ENCODE measurements at regions not wholly inside any gene's neighbourhood (a gene's known extent, or its start where the extent isn't known, plus 50 kb on each side); places are given as distances from the start of the nearest gene placed in this dataset.
A peak's percentile ranks its signal among the peaks of the same experiment; 100 is the strongest.

- intact Hi-C loops (cut with micrococcal nuclease): loop anchor here (5.0 kb wide), 1 partner anchor 82 kb away; no protein-coding TSS in a partner anchor
- no peak for DNase-seq
- H3K9me2 ChIP-seq (replicated peaks; ENCODE audit: low read length): no peaks in the 10 kb centered on the region
- H3F3A ChIP-seq (ENCODE audit: low read length, unreplicated experiment): no peaks in the 10 kb centered on the region
- H4K20me1 ChIP-seq (ENCODE audit: low read length): no peaks in the 10 kb centered on the region
- H3K36me3 ChIP-seq (ENCODE audit: low read depth, low read length): no peaks in the 10 kb centered on the region
- no peak overlapping the region for H3K9ac ChIP-seq (ENCODE audit: low read length)
- no peaks in the 10 kb centered on the region for H3K79me2 ChIP-seq (ENCODE audit: low read length)
- CTCF ChIA-PET: interaction anchor here (0.6 kb wide), 1 partner anchor 36 kb away, joined by 3 read pairs; no protein-coding TSS in a partner anchor
- H3K4me3 ChIP-seq (ENCODE audit: low read length): no peak overlapping the region
- no TSS peak for BruUV-seq (replicated peaks)
- H3K27ac ChIP-seq (ENCODE audit: low read length): no peak overlapping the region
- no peaks in the 10 kb centered on the region for H3K4me1 ChIP-seq (ENCODE audit: insufficient read depth, low read length)
- no peaks in the 10 kb centered on the region for H3K9me3 ChIP-seq (ENCODE audit: low read length)
- H3K27me3 ChIP-seq (ENCODE audit: low read length): no peaks in the 10 kb centered on the region
- peak; percentile 76 for ATAC-seq
- H3K4me2 ChIP-seq (ENCODE audit: low read length): no peak overlapping the region
- POLR2A ChIA-PET (ENCODE audit: unreplicated experiment): no interaction called here
- TF ChIP-seq EZH2 (IDR thresholded peaks at IDR 0.05; ENCODE audit: low read length, unreplicated experiment): no peak
- no peak for TF ChIP-seq CTCF (conservative IDR thresholded peaks at IDR 0.05; ENCODE audit: low read depth, low read length)
- TF ChIP-seq EZH2phosphoT487 (IDR thresholded peaks at IDR 0.05; ENCODE audit: borderline replicate concordance, low read length): no peak
- H2AFZ ChIP-seq (ENCODE audit: low read length): no peak overlapping the region
These were observed 113.2 kb downstream of the SOX9 start for GRCh38 chr17:72233986-72234385.

GRCh38 chr17:72234985-72235384 is 114.2 kb downstream of the SOX9 start:
- no peak for DNase-seq
- H3K27me3 ChIP-seq (ENCODE audit: low read length): no peaks in the 10 kb centered on the region
- H3K36me3 ChIP-seq (ENCODE audit: low read depth, low read length): no peaks in the 10 kb centered on the region
- no peaks in the 10 kb centered on the region for H4K20me1 ChIP-seq (ENCODE audit: low read length)
- intact Hi-C loops (cut with micrococcal nuclease): loop anchor here (5.0 kb wide), 1 partner anchor 83 kb away; no protein-coding TSS in a partner anchor
- ATAC-seq: no peak
- no peaks in the 10 kb centered on the region for H3K79me2 ChIP-seq (ENCODE audit: low read length)
- no peaks in the 10 kb centered on the region for H3F3A ChIP-seq (ENCODE audit: low read length, unreplicated experiment)
- H2AFZ ChIP-seq (ENCODE audit: low read length): no peak overlapping the region
- no peak overlapping the region for H3K27ac ChIP-seq (ENCODE audit: low read length)
- no peak overlapping the region for H3K4me2 ChIP-seq (ENCODE audit: low read length)
- no peaks in the 10 kb centered on the region for H3K4me1 ChIP-seq (ENCODE audit: insufficient read depth, low read length)
- H3K9me3 ChIP-seq (ENCODE audit: low read length): no peaks in the 10 kb centered on the region
- ChIA-PET POLR2A (ENCODE audit: unreplicated experiment) (no interaction called here), CTCF (no interaction called here)
- no peak overlapping the region for H3K9ac ChIP-seq (ENCODE audit: low read length)
- BruUV-seq (replicated peaks): no TSS peak
- no peak for TF ChIP-seq CTCF (conservative IDR thresholded peaks at IDR 0.05; ENCODE audit: low read depth, low read length)
- TF ChIP-seq EZH2phosphoT487 (IDR thresholded peaks at IDR 0.05; ENCODE audit: borderline replicate concordance, low read length): no peak
- TF ChIP-seq EZH2 (IDR thresholded peaks at IDR 0.05; ENCODE audit: low read length, unreplicated experiment): no peak
- H3K9me2 ChIP-seq (replicated peaks; ENCODE audit: low read length): no peaks in the 10 kb centered on the region
- no peak overlapping the region for H3K4me3 ChIP-seq (ENCODE audit: low read length)

GRCh38 chr17:72236980-72237633 is 116.3 kb downstream of the SOX9 start:
- DNase-seq (no peak), ATAC-seq (no peak)
- BruUV-seq (replicated peaks): no TSS peak
- Histone ChIP-seq H3K79me2 (ENCODE audit: low read length) (no peaks in the 10 kb centered on the region), H3K9me3 (ENCODE audit: low read length) (no peaks in the 10 kb centered on the region), H3K9ac (ENCODE audit: low read length) (no peak overlapping the region), H3K9me2 (replicated peaks; ENCODE audit: low read length) (no peaks in the 10 kb centered on the region), H3K4me3 (ENCODE audit: low read length) (no peak overlapping the region), H2AFZ (ENCODE audit: low read length) (no peak overlapping the region), H3K27ac (ENCODE audit: low read length) (no peak overlapping the region), H3F3A (ENCODE audit: low read length, unreplicated experiment) (no peaks in the 10 kb centered on the region), H3K4me2 (ENCODE audit: low read length) (no peak overlapping the region), H3K27me3 (ENCODE audit: low read length) (no peaks in the 10 kb centered on the region), H3K36me3 (ENCODE audit: low read depth, low read length) (no peaks in the 10 kb centered on the region), H4K20me1 (ENCODE audit: low read length) (no peaks in the 10 kb centered on the region), H3K4me1 (ENCODE audit: insufficient read depth, low read length) (no peaks in the 10 kb centered on the region)
- TF ChIP-seq CTCF (conservative IDR thresholded peaks at IDR 0.05; ENCODE audit: low read depth, low read length): no peak
- TF ChIP-seq EZH2 (IDR thresholded peaks at IDR 0.05; ENCODE audit: low read length, unreplicated experiment): no peak
- TF ChIP-seq EZH2phosphoT487 (IDR thresholded peaks at IDR 0.05; ENCODE audit: borderline replicate concordance, low read length): no peak
- ChIA-PET POLR2A (ENCODE audit: unreplicated experiment) (no interaction called here), CTCF (no interaction called here)
- intact Hi-C loops (cut with micrococcal nuclease): no loop called here

Measured in PC-3 (cell line).